Stimulated activated naive B cell treated with anti-CD40 and anti-IgM and Interleukin-4, amounts not matched to agents 10 μg/mL and 1 μg/mL and 100 μg/mL, for 72 hours (primary cell): ENCODE measurements at regions not wholly inside any gene's neighbourhood (a gene's known extent, or its start where the extent isn't known, plus 50 kb on each side); places are given as distances from the start of the nearest gene placed in this dataset.

Experiments
- ATAC-seq, 2 donors: fragments of 150-1000 bp; cut with Tn5 transposase; replicated peaks; 2 replicates each; pipeline ENCODE4 v1.10.0; 2021; ENCODE audit warnings: moderate library complexity in 1 of 2
- DNase-seq: peaks from one replicate; pipeline ENCODE4 v3.0.0; 2021
- H3K27ac Mint-ChIP-seq: one replicate; pipeline ENCODE4 v1.8.0; 2022; ENCODE audit warnings: mild to moderate bottlenecking, mixed read lengths
- H3K27me3 Mint-ChIP-seq, 2 donors: one replicate each; pipeline ENCODE4 v1.8.0; 2022; ENCODE audit warnings: mixed read lengths in 2 of 2
- H3K36me3 Mint-ChIP-seq, 2 donors: one replicate each; pipeline ENCODE4 v1.8.0; 2022; ENCODE audit warnings: mixed read lengths in 2 of 2, mild to moderate bottlenecking in 1 of 2
- H3K4me1 Mint-ChIP-seq, 2 donors: one replicate each; pipeline ENCODE4 v1.8.0; 2022; ENCODE audit warnings: mixed read lengths in 2 of 2, mild to moderate bottlenecking in 1 of 2
- H3K4me3 Mint-ChIP-seq, 2 donors: one replicate each; pipeline ENCODE4 v1.8.0; 2022; ENCODE audit warnings: mild to moderate bottlenecking in 2 of 2, mixed read lengths in 2 of 2, moderate library complexity in 1 of 2
- H3K9me3 Mint-ChIP-seq, 2 donors: one replicate each; pipeline ENCODE4 v1.8.0; 2022; ENCODE audit warnings: mixed read lengths in 2 of 2, mild to moderate bottlenecking in 1 of 2

DNA sequence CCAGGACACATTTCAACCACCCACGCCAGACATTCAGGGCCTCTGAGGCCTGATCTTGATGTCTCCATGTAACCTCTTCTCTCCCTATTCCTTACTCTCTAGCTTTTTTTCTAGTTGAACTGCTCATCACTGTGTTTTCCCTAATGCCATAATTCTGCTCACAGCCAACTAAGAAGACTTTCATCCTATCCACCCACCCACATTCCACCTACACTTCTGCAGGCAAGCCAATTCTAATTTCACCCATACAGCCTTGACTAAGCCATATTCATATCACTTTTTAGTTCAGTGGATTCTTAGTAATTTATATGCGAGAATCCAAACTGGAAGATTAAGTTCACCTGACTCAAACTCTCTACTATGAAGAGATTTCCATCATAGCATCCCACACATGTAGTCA, 394.4 kb downstream of the INSC start:
- H3K4me1 Mint-ChIP-seq: no peaks in the 10 kb centered on the region
- no peaks in the 10 kb centered on the region for H3K36me3 Mint-ChIP-seq
- no peak for DNase-seq
- peaks cover 3 to 14% of the 10 kb centered on the region in 2 donors for H3K9me3 Mint-ChIP-seq
- no peaks in the 10 kb centered on the region for H3K27me3 Mint-ChIP-seq
- no peak overlapping the region for H3K27ac Mint-ChIP-seq
- no peak for ATAC-seq
- H3K4me3 Mint-ChIP-seq: no peak overlapping the region

GRCh38 chr11:15519124-15519791, 404.5 kb downstream of the INSC start:
- DNase-seq (no peak), ATAC-seq (peak in 1 of 2 donors; percentile 10)
- no peaks in the 10 kb centered on the region for H3K4me1 Mint-ChIP-seq
- peaks cover 0 to 5% of the 10 kb centered on the region in 2 donors for H3K27me3 Mint-ChIP-seq
- no peak overlapping the region for H3K27ac Mint-ChIP-seq
- no peak overlapping the region for H3K4me3 Mint-ChIP-seq
- H3K36me3 Mint-ChIP-seq: no peaks in the 10 kb centered on the region
- peaks cover 3 to 10% of the 10 kb centered on the region in 2 donors for H3K9me3 Mint-ChIP-seq

- peaks cover 0 to 5% of the 10 kb centered on the region in 2 donors for H3K27me3 Mint-ChIP-seq
- H3K9me3 Mint-ChIP-seq: peaks cover 3 to 8% of the 10 kb centered on the region in 2 donors
- no peaks in the 10 kb centered on the region for H3K36me3 Mint-ChIP-seq
- no peak for ATAC-seq
- H3K27ac Mint-ChIP-seq: no peak overlapping the region
- no peak overlapping the region for H3K4me3 Mint-ChIP-seq
- no peak for DNase-seq
- no peaks in the 10 kb centered on the region for H3K4me1 Mint-ChIP-seq
Observed at GRCh38 chr11:15519911-15520310, 405.2 kb downstream of the INSC start.

GRCh38 chr11:15523543-15523942, 408.8 kb downstream of the INSC start:
- peaks cover 0 to 5% of the 10 kb centered on the region in 2 donors for H3K27me3 Mint-ChIP-seq
- DNase-seq (no peak), ATAC-seq (no peak)
- no peaks in the 10 kb centered on the region for H3K4me1 Mint-ChIP-seq
- peaks cover 13 to 16% of the 10 kb centered on the region in 2 donors for H3K9me3 Mint-ChIP-seq
- H3K36me3 Mint-ChIP-seq: no peaks in the 10 kb centered on the region
- no peak overlapping the region for H3K27ac Mint-ChIP-seq
- H3K4me3 Mint-ChIP-seq: no peak overlapping the region

- H3K27ac Mint-ChIP-seq: no peak overlapping the region
- peaks cover 0 to 5% of the 10 kb centered on the region in 2 donors for H3K27me3 Mint-ChIP-seq
Observed at GRCh38 chr11:15525582-15525981, 410.9 kb downstream of the INSC start.

GRCh38 chr11:15526032-15526431, 411.3 kb downstream of the INSC start:
- Mint-ChIP-seq H3K36me3 (no peaks in the 10 kb centered on the region), H3K27ac (no peak overlapping the region), H3K4me1 (no peaks in the 10 kb centered on the region), H3K27me3 (peaks cover 0 to 5% of the 10 kb centered on the region in 2 donors), H3K9me3 (peaks cover 11 to 17% of the 10 kb centered on the region in 2 donors), H3K4me3 (no peak overlapping the region)
- no peak for DNase-seq
- ATAC-seq: no peak

More at GRCh38 chr11:15525582-15525981, 410.9 kb downstream of the INSC start:
- Mint-ChIP-seq H3K36me3 (no peaks in the 10 kb centered on the region), H3K9me3 (peaks cover 11 to 17% of the 10 kb centered on the region in 2 donors), H3K4me1 (no peaks in the 10 kb centered on the region), H3K4me3 (no peak overlapping the region)
- ATAC-seq (no peak), DNase-seq (no peak)

DNA sequence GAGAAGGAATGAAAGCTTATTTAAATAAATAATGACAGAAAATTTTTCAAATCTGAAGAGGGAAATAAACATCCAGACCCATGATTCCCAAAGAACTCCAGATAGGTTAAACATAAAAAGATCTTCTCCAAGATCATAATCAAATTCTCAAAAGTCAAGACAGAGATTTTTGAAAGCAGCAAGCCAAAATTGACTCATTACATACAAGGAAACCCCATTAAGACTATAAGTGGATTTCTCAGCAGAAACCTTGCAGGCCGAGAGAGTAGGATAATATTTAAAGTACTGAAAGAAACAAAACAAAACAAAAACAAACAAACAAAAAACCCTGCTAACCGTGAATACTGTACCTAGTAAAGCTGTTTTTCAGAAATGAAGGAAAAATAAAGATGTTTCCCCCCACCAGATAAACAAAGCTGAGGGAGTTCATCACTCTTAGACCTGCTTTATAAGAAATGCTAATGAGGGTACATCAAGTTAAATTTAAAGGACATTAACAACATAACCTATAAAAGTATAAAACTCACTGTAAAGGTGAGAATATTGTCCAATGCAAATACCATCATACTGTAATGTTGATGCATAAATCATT, 412.2 kb downstream of the INSC start:
- Mint-ChIP-seq H3K27ac (no peak overlapping the region), H3K4me1 (no peaks in the 10 kb centered on the region), H3K4me3 (no peak overlapping the region), H3K9me3 (peaks cover 10 to 17% of the 10 kb centered on the region in 2 donors), H3K27me3 (no peaks in the 10 kb centered on the region), H3K36me3 (no peaks in the 10 kb centered on the region)
- ATAC-seq (no peak), DNase-seq (no peak)

GRCh38 chr11:15532432-15532831, 417.7 kb downstream of the INSC start:
- H3K27me3 Mint-ChIP-seq: no peaks in the 10 kb centered on the region
- H3K9me3 Mint-ChIP-seq: peaks cover 5 to 11% of the 10 kb centered on the region in 2 donors
- no peak for DNase-seq
- H3K4me3 Mint-ChIP-seq: no peak overlapping the region
- no peak overlapping the region for H3K27ac Mint-ChIP-seq
- ATAC-seq: no peak
- H3K4me1 Mint-ChIP-seq: no peaks in the 10 kb centered on the region
- H3K36me3 Mint-ChIP-seq: no peaks in the 10 kb centered on the region

GRCh38 chr11:15534266-15534665, 419.5 kb downstream of the INSC start:
- Mint-ChIP-seq H3K36me3 (no peaks in the 10 kb centered on the region), H3K9me3 (peaks cover 4% of the 10 kb centered on the region in 2 donors), H3K27me3 (no peaks in the 10 kb centered on the region), H3K4me1 (no peaks in the 10 kb centered on the region), H3K4me3 (no peak overlapping the region), H3K27ac (no peak overlapping the region)
- DNase-seq (no peak), ATAC-seq (no peak)

- Mint-ChIP-seq H3K4me3 (no peak overlapping the region), H3K36me3 (no peaks in the 10 kb centered on the region)
Observed at GRCh38 chr11:15535414-15535813, 420.7 kb downstream of the INSC start.

GRCh38 chr11:15536438-15536837, 421.7 kb downstream of the INSC start:
- Mint-ChIP-seq H3K27ac (no peak overlapping the region), H3K9me3 (peaks cover 4% of the 10 kb centered on the region in 2 donors), H3K4me3 (no peak overlapping the region), H3K4me1 (no peaks in the 10 kb centered on the region), H3K27me3 (no peaks in the 10 kb centered on the region), H3K36me3 (no peaks in the 10 kb centered on the region)
- DNase-seq (no peak), ATAC-seq (no peak)

More at GRCh38 chr11:15535414-15535813, 420.7 kb downstream of the INSC start:
- no peaks in the 10 kb centered on the region for H3K27me3 Mint-ChIP-seq
- no peak for DNase-seq
- H3K4me1 Mint-ChIP-seq: no peaks in the 10 kb centered on the region
- H3K27ac Mint-ChIP-seq: no peak overlapping the region
- no peak for ATAC-seq
- peaks cover 4% of the 10 kb centered on the region in 2 donors for H3K9me3 Mint-ChIP-seq

DNA sequence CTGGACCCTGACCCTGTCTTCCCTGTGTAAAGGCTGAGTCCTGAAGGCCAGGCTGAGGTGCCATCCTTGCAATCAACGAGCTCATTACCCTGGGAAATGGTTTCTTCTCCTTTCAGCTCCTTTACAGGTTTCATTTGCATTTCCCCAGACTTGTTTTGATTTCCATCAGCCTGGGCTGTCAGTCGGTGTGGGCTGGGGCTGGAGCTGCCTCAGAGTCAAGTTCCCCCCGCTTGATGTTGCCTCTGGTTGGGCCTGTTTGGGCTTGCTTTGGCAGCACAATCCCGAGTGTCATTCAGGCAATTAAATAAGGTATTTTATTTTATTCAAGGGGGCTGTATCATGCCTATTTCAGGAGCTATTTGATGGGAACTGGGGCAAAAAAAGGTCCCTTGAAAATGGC, 424.9 kb downstream of the INSC start:
- no peak overlapping the region for H3K4me3 Mint-ChIP-seq
- ATAC-seq (no peak), DNase-seq (no peak)
- peaks cover 3 to 4% of the 10 kb centered on the region in 2 donors for H3K9me3 Mint-ChIP-seq
- H3K36me3 Mint-ChIP-seq: no peaks in the 10 kb centered on the region
- no peaks in the 10 kb centered on the region for H3K4me1 Mint-ChIP-seq
- no peaks in the 10 kb centered on the region for H3K27me3 Mint-ChIP-seq
- no peak overlapping the region for H3K27ac Mint-ChIP-seq

DNA sequence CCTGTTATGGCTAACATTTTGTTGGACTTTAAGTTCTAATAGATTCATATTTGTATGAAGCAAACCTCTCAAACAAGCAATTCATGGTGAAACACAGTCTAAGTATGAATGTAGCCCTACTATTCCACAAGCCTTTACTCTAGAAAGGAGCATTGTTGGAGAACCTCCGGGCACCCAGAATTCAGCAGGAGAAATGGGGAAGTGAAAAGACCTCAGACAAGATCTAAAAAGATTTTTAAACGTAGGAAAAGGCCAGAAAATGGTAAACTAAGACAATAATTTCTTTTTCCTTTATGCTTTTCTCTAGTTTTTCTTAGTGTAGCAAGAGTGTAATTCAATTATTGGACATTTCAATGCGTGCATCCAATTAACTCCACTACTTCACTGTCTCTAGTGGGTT, 426.4 kb downstream of the INSC start:
- no peaks in the 10 kb centered on the region for H3K27me3 Mint-ChIP-seq
- H3K4me1 Mint-ChIP-seq: no peaks in the 10 kb centered on the region
- peaks cover 3 to 4% of the 10 kb centered on the region in 2 donors for H3K9me3 Mint-ChIP-seq
- H3K4me3 Mint-ChIP-seq: no peak overlapping the region
- H3K36me3 Mint-ChIP-seq: no peaks in the 10 kb centered on the region
- DNase-seq: no peak
- no peak overlapping the region for H3K27ac Mint-ChIP-seq
- ATAC-seq: no peak

DNA sequence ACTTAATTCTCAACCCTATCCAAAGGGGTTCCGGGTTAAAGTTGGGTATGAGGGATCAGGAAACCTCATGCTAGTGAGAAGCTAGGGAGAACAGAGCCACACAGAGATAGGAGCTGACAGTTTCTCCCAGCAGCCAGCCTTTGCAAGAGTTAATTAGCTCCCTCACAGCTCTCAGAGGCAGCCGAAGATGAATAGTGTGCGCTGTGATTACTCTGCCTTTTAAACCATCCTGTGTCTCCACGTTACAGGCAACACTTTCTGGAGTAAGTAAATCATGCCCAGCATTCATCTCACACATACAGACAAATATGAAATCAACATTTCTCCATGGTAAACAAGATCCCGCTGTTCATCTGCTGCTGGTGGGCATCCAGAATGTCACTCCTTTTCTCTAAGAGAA, 429.6 kb downstream of the INSC start:
- Mint-ChIP-seq H3K9me3 (peaks cover 3 to 6% of the 10 kb centered on the region in 2 donors), H3K36me3 (no peaks in the 10 kb centered on the region), H3K4me3 (no peak overlapping the region), H3K4me1 (no peaks in the 10 kb centered on the region), H3K27me3 (no peaks in the 10 kb centered on the region), H3K27ac (no peak overlapping the region)
- DNase-seq (no peak), ATAC-seq (no peak)

DNA sequence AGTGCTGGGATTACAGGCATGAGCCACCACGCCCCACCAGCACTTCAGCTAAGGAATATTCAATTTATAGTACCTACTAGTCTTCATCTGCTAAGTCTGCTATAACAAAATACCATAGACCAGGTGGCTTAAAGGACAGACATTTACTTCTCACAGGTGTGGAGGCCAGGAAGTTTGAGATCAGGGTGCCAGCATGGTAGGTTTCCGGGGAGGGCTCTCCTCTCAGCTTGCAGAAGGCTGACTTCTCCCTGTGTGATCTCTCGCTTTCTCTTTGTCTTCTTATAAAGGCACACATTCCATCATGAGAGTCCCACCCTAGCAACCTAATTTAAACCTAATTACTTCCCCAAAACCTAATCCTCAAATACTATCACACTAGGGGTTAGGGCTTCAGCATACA, 433.0 kb downstream of the INSC start:
- Mint-ChIP-seq H3K27me3 (no peaks in the 10 kb centered on the region), H3K27ac (no peak overlapping the region), H3K4me1 (no peaks in the 10 kb centered on the region), H3K36me3 (no peaks in the 10 kb centered on the region), H3K9me3 (peaks cover 3 to 6% of the 10 kb centered on the region in 2 donors), H3K4me3 (no peak overlapping the region)
- no peak for DNase-seq
- no peak for ATAC-seq
